WTC11 (cell line): ENCODE measurements at regions not wholly inside any gene's neighbourhood (a gene's known extent, or its start where the extent isn't known, plus 50 kb on each side); places are given as distances from the start of the nearest gene placed in this dataset.

Experiments used
- ATAC-seq: fragments of 200-7000 bp; cut with Tn5 transposase; 2 replicates; pipeline ENCODE4 v1.10.0; 2021; ENCODE audit warnings: mild to moderate bottlenecking, moderate library complexity
- CTCF ChIA-PET: fragments of 300-600 bp; sonication (Branson Sonifier 250); formaldehyde crosslinking; loops from one replicate; lab custom pipeline; 2021; ENCODE audit warnings: antibody characterized with exemption; lab: Charles Lee
- POLR2A ChIA-PET: fragments of 350-600 bp; sonication (Branson Sonifier 250); formaldehyde crosslinking; loops from one replicate; lab custom pipeline; 2021; ENCODE audit warnings: antibody characterized with exemption; lab: Charles Lee
- DNase-seq: peaks from one replicate; pipeline ENCODE4 v3.0.0; 2021; ENCODE audit warnings: low spot score
- H3K27ac Mint-ChIP-seq: 2 replicates; pipeline ENCODE4 v1.8.0; 2021; ENCODE audit warnings: mixed read lengths
- H3K27me3 Mint-ChIP-seq: 2 replicates; pipeline ENCODE4 v1.8.0; 2021; ENCODE audit warnings: low read depth, mild to moderate bottlenecking, moderate library complexity, mixed read lengths
- H3K36me3 Mint-ChIP-seq: 2 replicates; pipeline ENCODE4 v1.8.0; 2021; ENCODE audit warnings: mixed read lengths
- H3K4me1 Mint-ChIP-seq: 2 replicates; pipeline ENCODE4 v1.8.0; 2022; ENCODE audit warnings: mixed read lengths
- H3K4me3 Mint-ChIP-seq: 2 replicates; pipeline ENCODE4 v1.8.0; 2021; ENCODE audit warnings: mild to moderate bottlenecking, moderate library complexity, mixed read lengths
- H3K9me3 Mint-ChIP-seq: 2 replicates; pipeline ENCODE4 v1.8.0; 2021; ENCODE audit warnings: mixed read lengths
- AFF4 ChIP-seq: sonication (generic); formaldehyde crosslinking; IDR thresholded peaks from 2 replicates; pipeline ENCODE4 v1.8.1; 2023; ENCODE audit warnings: mild to moderate bottlenecking, missing genetic modification reagents, borderline replicate concordance
- E2F1 ChIP-seq: sonication (generic); formaldehyde crosslinking; IDR thresholded peaks from 2 replicates; pipeline ENCODE4 v1.8.0; 2022; ENCODE audit warnings: mild to moderate bottlenecking, missing genetic modification reagents
- FOXP1 ChIP-seq: sonication (generic); formaldehyde crosslinking; IDR thresholded peaks from 2 replicates; pipeline ENCODE4 v1.8.0; 2022; ENCODE audit warnings: missing genetic modification reagents, mild to moderate bottlenecking, moderate library complexity, borderline replicate concordance
- HMGA2 ChIP-seq: fragments of 250-450 bp; sonication (Bioruptor Pico); IDR thresholded peaks from 2 replicates; pipeline ENCODE4 v1.4.0; 2021; ENCODE audit warnings: mild to moderate bottlenecking, moderate library complexity
- NR2C2 ChIP-seq: sonication (generic); formaldehyde crosslinking; IDR thresholded peaks from 2 replicates; pipeline ENCODE4 v1.8.0; 2022; ENCODE audit warnings: mild to moderate bottlenecking, missing genetic modification reagents
- OVOL2 ChIP-seq: fragments of 250-450 bp; sonication (Bioruptor Pico); IDR thresholded peaks from 2 replicates; pipeline ENCODE4 v1.9.0; 2021; ENCODE audit warnings: mild to moderate bottlenecking, borderline replicate concordance
- RORB ChIP-seq: fragments of 250-450 bp; sonication (Bioruptor Pico); IDR thresholded peaks from 2 replicates; pipeline ENCODE4 v1.9.0; 2021; ENCODE audit warnings: mild to moderate bottlenecking
- SP1 ChIP-seq: sonication (generic); formaldehyde crosslinking; conservative IDR thresholded peaks from 2 replicates; pipeline ENCODE4 v1.8.1; 2022; ENCODE audit warnings: missing genetic modification reagents
- STAT6 ChIP-seq: sonication (generic); formaldehyde crosslinking; conservative IDR thresholded peaks from 2 replicates; pipeline ENCODE4 v1.8.1; 2023; ENCODE audit warnings: mild to moderate bottlenecking, low read depth, missing genetic modification reagents, moderate library complexity
- TP53 ChIP-seq: sonication (generic); formaldehyde crosslinking; IDR thresholded peaks from 2 replicates; pipeline ENCODE4 v1.8.1; 2023; ENCODE audit warnings: mild to moderate bottlenecking, missing genetic modification reagents
- ZBTB21 ChIP-seq: sonication (generic); formaldehyde crosslinking; IDR thresholded peaks from 2 replicates; pipeline ENCODE4 v1.8.1; 2023; ENCODE audit warnings: mild to moderate bottlenecking, missing genetic modification reagents, borderline replicate concordance
- ZNF232 ChIP-seq: sonication (generic); formaldehyde crosslinking; IDR thresholded peaks from 2 replicates; pipeline ENCODE4 v1.8.0; 2022; ENCODE audit warnings: mild to moderate bottlenecking, missing genetic modification reagents
- ZNF512 ChIP-seq: sonication (generic); formaldehyde crosslinking; IDR thresholded peaks from 2 replicates; pipeline ENCODE4 v1.8.1; 2022; ENCODE audit warnings: missing genetic modification reagents, borderline replicate concordance
- ZNF532 ChIP-seq: fragments of 250-450 bp; sonication (Bioruptor Pico); IDR thresholded peaks from 2 replicates; pipeline ENCODE4 v1.9.0; 2021; ENCODE audit warnings: mild to moderate bottlenecking, borderline replicate concordance

- Mint-ChIP-seq H3K36me3 (no peaks in the 10 kb centered on the region), H3K4me3 (no peak overlapping the region), H3K4me1 (no peaks in the 10 kb centered on the region), H3K27me3 (no peaks in the 10 kb centered on the region; the same call in 1 of the 2 replicates), H3K27ac (no peak overlapping the region), H3K9me3 (no peaks in the 10 kb centered on the region)
- ATAC-seq (no peak), DNase-seq (no peak)
- POLR2A ChIA-PET, result no interaction called here
- no peak for TF ChIP-seq NR2C2
- TF ChIP-seq ZBTB21, result no peak
- no peak for TF ChIP-seq FOXP1 (CRISPR knock-in tag)
- TF ChIP-seq AFF4, result no peak
- no peak for TF ChIP-seq E2F1
- no peak for TF ChIP-seq ZNF232
- no peak for TF ChIP-seq SP1 (CRISPR knock-in tag)
- no peak for TF ChIP-seq HMGA2
- TF ChIP-seq TP53 (CRISPR knock-in tag), result no peak
- TF ChIP-seq ZNF512, result no peak
- no peak for TF ChIP-seq OVOL2 (CRISPR knock-in tag)
- no peak for TF ChIP-seq STAT6 (CRISPR knock-in tag)
- no peak for TF ChIP-seq ZNF532 (CRISPR knock-in tag)
- no peak for TF ChIP-seq RORB (CRISPR knock-in tag)
- CTCF ChIA-PET, result no interaction called here
Measured at GRCh38 chr4:57602141-57602540, 492.0 kb upstream of the IGFBP7 start.
